Esophagus (tissue), 2 donors: ENCODE measurements at regions not wholly inside any gene's neighbourhood (a gene's known extent, or its start where the extent isn't known, plus 50 kb on each side); places are given as distances from the start of the nearest gene placed in this dataset.

ENCODE experiments used
- H3K27ac ChIP-seq, 2 donors: one replicate each; pipeline ENCODE4 v1.5.1; 2013; ENCODE audit warnings: low read depth in 2 of 2, mild to moderate bottlenecking in 2 of 2, inconsistent platforms in 1 of 2, low read length in 1 of 2, moderate library complexity in 1 of 2
- H3K27me3 ChIP-seq, 2 donors: one replicate each; pipeline ENCODE4 v1.6.1; 2013; ENCODE audit warnings: low read length in 2 of 2, control low read depth in 1 of 2, mild to moderate bottlenecking in 1 of 2; ENCODE audit not compliant: insufficient read depth in 2 of 2, control insufficient read depth in 1 of 2
- H3K36me3 ChIP-seq, 2 donors: one replicate each; pipeline ENCODE4 v1.6.1; 2013; ENCODE audit warnings: low read length in 1 of 2; ENCODE audit not compliant: control insufficient read depth in 2 of 2, insufficient read depth in 2 of 2
- H3K4me1 ChIP-seq, 2 donors: one replicate each; pipeline ENCODE4 v1.6.1; 2013; ENCODE audit warnings: low read length in 1 of 2; ENCODE audit not compliant: control insufficient read depth in 2 of 2, insufficient read depth in 2 of 2
- H3K4me3 ChIP-seq, 2 donors: one replicate each; pipeline ENCODE4 v1.5.1; 2013; ENCODE audit warnings: low read length in 2 of 2, mild to moderate bottlenecking in 2 of 2, low read depth in 1 of 2, moderate library complexity in 1 of 2
- H3K9me3 ChIP-seq, 2 donors: one replicate each; pipeline ENCODE4 v1.6.1; 2013; ENCODE audit warnings: mild to moderate bottlenecking in 2 of 2, low read depth in 1 of 2, low read length in 1 of 2, moderate library complexity in 1 of 2; ENCODE audit not compliant: control insufficient read depth in 2 of 2, insufficient read depth in 1 of 2
- WGBS, 2 donors: extraction: QIAGEN DNeasy Blood & Tissue Kit; methylation state at CpG; one replicate each; pipeline ENCODE4 v1.1.7; 2013; 5-methylcytosine and 5-hydroxymethylcytosine counted together
- donor health status: healthy with polysubstance abuse.
- donor health status: Bipolar disorder and iron deficiency.

DNA sequence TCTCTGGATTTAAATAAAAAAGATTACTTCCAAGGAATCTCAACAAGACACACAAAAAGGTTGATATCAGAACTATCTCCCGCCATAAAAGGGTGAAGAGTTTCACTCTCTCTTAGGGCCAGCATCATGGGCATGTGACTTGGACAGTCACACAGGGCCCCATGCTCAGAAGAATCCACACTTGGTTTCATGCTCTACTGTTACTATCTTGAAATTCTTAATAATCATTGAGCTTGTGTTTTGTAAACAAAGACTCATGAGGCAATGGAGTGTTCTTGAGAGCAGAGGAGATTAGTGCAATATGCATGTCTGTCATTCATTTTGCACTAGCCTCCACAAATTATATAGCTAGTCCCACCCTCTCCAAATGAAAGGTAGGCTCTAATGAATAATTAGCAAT lies 58.4 kb downstream of the HMHB1 start:
- Histone ChIP-seq H3K27ac (no peak overlapping the region), H3K27me3 (no peaks in the 10 kb centered on the region), H3K4me1 (no peaks in the 10 kb centered on the region), H3K9me3 (no peaks in the 10 kb centered on the region), H3K36me3 (no peaks in the 10 kb centered on the region), H3K4me3 (no peak overlapping the region)
- 98 to 100% methylated on average over 1 of the region's 1 CpG for whole genome bisulfite sequencing, 2 donors

DNA sequence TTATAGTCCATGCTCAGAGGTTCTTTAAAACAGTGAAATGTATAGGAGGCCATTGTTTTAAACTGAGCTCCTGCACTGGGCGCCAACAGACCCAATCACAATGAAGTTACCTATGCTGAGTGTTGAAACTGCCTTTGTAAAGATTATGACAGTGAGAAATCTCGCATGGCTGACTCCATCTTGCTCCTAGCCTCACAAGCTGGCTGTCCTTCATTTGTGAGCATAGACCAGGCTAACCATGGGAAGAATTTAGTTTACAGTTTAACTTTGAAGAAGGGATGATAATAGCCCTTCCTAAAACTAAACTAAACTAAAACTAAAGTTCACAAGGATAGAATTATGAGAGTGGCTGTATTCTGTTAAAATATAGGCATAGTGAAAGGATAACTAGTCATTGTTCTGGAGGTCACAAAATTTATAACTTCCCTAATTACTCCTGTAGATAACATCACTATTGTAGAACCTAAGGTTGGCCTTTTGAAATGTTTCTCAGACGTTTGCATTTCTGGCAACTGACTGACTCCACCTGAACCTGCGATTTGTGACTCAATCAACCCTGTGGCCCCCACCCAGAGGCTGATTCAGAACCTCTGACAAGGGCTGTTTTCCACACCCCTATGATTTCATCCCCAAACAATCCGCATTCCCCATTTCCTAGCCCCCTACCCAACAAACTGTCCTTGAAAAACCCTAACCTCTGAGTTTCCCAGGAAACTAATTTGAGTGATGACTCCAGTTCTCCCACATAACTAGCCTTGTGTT lies 59.1 kb downstream of the HMHB1 start:
- no peaks in the 10 kb centered on the region for H3K9me3 ChIP-seq
- no peak overlapping the region for H3K27ac ChIP-seq
- WGBS, 2 donors: 67 to 70% methylated on average over 5 of the region's 5 CpGs
- no peaks in the 10 kb centered on the region for H3K4me1 ChIP-seq
- no peaks in the 10 kb centered on the region for H3K36me3 ChIP-seq
- no peak overlapping the region for H3K4me3 ChIP-seq
- no peaks in the 10 kb centered on the region for H3K27me3 ChIP-seq

DNA sequence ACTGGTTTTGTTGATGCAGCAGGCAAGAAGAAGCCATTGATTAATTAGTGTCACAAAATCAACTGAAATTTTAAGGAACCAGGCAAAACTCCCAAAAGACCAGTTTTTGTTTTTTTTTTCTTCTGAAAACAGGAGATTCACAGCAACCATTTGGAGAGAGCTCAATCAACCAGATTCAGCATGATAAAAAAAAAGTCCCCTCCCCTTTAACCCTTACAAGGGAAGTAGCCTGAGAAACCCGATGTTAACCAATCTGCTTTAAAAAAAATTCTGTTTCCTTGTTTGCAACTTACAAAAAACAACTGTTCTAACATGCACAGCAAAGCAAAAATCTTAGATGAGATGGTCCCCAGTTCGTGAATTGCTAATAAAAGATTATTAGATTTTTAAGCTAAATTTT lies 59.7 kb downstream of the HMHB1 start:
- H3K4me3 ChIP-seq: no peak overlapping the region
- H3K4me1 ChIP-seq: no peaks in the 10 kb centered on the region
- H3K9me3 ChIP-seq: no peaks in the 10 kb centered on the region
- no peaks in the 10 kb centered on the region for H3K27me3 ChIP-seq
- 67 to 68% methylated on average over 2 of the region's 2 CpGs for WGBS, 2 donors
- H3K27ac ChIP-seq: no peak overlapping the region
- H3K36me3 ChIP-seq: no peaks in the 10 kb centered on the region

DNA sequence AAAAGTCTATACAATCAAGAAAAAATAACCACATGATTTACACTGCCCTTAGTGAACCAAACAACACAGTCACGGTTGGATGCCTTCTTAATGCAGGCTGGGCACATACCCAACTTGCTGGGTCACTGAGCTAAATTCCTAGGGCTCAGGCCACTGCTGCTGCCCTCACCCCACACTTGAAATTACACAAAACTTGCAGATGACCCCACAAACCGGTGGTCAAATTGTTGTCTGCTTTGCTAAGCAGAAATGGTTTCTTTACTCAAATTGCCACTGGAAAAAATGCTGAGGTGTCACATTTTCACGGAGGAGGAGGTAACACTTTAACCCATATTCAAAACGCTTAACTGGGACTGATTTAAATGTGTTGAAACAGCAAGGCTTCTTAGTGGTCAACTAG lies 62.4 kb downstream of the HMHB1 start:
- H3K27me3 ChIP-seq: no peaks in the 10 kb centered on the region
- 47 to 50% methylated on average over 4 of the region's 4 CpGs for WGBS, 2 donors
- H3K27ac ChIP-seq: no peak overlapping the region
- H3K4me1 ChIP-seq: no peaks in the 10 kb centered on the region
- H3K36me3 ChIP-seq: no peaks in the 10 kb centered on the region
- no peak overlapping the region for H3K4me3 ChIP-seq
- H3K9me3 ChIP-seq: no peaks in the 10 kb centered on the region

DNA sequence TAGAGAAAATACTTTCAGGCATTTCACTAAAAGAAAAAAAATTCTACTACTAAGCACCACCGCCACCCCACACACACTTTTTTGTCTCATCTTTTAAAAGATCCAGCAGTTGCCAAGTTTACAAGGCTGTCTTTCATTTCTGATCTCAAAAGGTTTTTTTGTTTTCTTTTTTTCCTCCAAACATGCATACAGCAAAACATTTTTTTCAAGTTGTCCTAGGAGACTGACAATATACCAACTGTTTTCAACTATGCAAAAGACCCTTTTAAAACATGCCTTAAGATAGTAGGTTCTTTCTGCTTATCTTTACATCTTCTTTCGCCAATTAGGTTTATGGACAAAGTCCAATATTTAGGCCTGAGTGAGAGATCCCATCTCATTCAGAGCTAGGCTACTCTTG lies 65.2 kb downstream of the HMHB1 start:
- no peaks in the 10 kb centered on the region for H3K36me3 ChIP-seq
- H3K9me3 ChIP-seq: no peaks in the 10 kb centered on the region
- WGBS, 2 donors: 86 to 92% methylated on average over 2 of the region's 2 CpGs
- no peak overlapping the region for H3K4me3 ChIP-seq
- no peaks in the 10 kb centered on the region for H3K4me1 ChIP-seq
- H3K27me3 ChIP-seq: no peaks in the 10 kb centered on the region
- no peak overlapping the region for H3K27ac ChIP-seq

DNA sequence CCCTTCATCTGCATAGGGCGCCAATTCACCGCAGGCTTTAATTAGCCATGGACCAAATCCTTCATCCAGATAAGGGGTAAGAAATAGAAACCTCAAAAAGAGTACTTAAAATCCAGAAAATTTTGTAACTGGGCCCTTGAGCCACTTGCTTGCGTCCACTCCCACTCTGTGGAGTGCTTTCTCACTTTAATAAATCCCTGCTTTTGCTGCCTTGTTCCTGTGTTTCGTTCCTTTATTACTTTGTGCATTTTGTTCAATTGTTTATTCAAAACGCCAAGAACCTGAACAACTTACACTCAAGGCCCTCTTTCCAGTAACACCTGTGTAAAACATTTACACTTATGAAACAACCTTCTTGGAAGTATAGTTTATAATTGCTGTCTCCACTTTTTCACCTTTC lies 66.5 kb downstream of the HMHB1 start:
- Histone ChIP-seq H3K4me1 (no peaks in the 10 kb centered on the region), H3K27me3 (no peaks in the 10 kb centered on the region), H3K4me3 (no peak overlapping the region), H3K9me3 (no peaks in the 10 kb centered on the region), H3K36me3 (no peaks in the 10 kb centered on the region), H3K27ac (no peak overlapping the region)
- WGBS, 2 donors: 94 to 95% methylated on average over 5 of the region's 5 CpGs

DNA sequence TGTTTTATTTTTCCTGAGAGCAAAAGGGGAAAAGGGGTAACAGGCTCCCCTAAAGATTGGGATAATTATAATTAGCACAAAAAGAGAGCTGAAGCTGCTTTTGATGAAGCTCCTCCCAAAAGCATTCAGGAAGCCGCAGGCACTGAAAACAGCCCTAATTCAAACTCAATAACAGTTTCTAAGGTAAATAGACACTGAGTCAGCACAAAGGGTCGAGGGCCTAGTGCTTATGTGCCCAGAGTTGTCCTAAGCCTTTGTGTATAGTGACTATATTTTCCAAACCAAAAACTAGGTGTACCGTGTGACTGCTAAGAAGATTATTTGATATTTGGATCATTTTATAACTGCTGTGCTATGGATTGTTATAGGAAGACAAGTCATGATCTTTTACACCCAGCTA lies 67.7 kb downstream of the HMHB1 start:
- H3K36me3 ChIP-seq: no peaks in the 10 kb centered on the region
- H3K9me3 ChIP-seq: no peaks in the 10 kb centered on the region
- no peak overlapping the region for H3K27ac ChIP-seq
- no peak overlapping the region for H3K4me3 ChIP-seq
- WGBS, 2 donors: 58 to 73% methylated on average over 3 of the region's 3 CpGs
- H3K27me3 ChIP-seq: no peaks in the 10 kb centered on the region
- H3K4me1 ChIP-seq: no peaks in the 10 kb centered on the region

DNA sequence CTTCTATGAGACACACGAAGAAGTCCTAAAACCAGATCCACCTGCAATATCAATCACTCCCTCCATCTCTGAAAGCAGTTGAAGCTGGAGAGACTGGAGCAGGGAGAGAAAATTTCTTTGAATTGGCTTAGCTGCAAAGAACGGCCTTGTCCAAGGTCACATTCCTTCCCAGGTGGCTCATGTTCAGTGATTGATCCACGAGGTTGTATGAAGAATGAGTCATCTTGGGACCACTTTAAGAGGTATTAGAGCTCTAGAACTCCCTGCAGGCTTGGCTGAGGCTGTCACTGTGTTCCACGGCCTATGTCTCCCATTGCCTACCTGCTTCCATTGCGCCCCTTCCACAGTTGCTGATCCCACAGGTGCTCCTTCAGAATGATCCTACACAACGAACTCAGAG lies 68.2 kb downstream of the HMHB1 start:
- Histone ChIP-seq H3K27me3 (no peaks in the 10 kb centered on the region), H3K27ac (no peak overlapping the region), H3K9me3 (no peaks in the 10 kb centered on the region), H3K4me1 (no peaks in the 10 kb centered on the region), H3K4me3 (no peak overlapping the region), H3K36me3 (no peaks in the 10 kb centered on the region)
- WGBS, 2 donors: 67 to 69% methylated on average over 6 of the region's 6 CpGs

DNA sequence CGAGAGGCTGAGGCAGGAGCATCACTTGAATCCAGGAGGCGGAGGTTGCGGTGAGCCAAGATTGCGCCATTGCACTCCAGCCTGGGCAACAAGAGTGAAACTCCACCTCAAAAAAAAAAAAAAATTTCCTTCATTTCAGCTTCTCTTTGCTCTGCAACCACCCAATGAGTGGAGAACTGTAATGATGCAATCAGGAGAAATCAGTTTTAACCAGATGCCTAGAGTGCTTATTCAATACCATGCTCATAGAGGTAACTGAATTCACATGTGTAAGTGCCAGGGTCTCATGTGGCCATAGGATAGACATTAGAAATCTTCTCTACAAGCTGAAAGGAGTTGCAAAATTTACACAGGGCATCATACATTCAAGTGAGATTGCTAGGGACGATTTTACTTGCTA lies 70.6 kb downstream of the HMHB1 start:
- Histone ChIP-seq H3K36me3 (no peaks in the 10 kb centered on the region), H3K9me3 (no peaks in the 10 kb centered on the region), H3K27ac (no peak overlapping the region), H3K27me3 (no peaks in the 10 kb centered on the region), H3K4me1 (no peaks in the 10 kb centered on the region), H3K4me3 (no peak overlapping the region)
- WGBS, 2 donors: 93% methylated on average over 5 of the region's 5 CpGs

DNA sequence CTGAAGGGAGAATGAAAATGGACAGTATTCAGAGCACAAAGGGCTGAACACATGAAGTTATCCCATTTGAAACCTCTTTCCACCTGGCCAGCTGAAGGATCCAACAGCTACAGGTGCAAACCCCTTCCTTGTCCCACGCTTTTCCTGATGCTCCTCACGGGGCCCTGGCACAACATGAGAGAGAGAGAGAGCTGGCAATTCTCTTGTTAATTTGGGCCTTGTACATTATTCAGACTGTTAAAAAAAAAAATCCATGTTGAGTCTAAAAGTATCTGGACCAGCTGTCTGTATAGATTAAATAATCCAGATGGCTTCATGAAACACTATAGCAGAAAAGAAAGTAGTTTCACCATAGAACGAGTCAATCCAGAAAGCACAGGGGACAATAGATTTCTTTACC lies 74.1 kb downstream of the HMHB1 start:
- Histone ChIP-seq H3K4me1 (no peaks in the 10 kb centered on the region), H3K9me3 (no peaks in the 10 kb centered on the region), H3K4me3 (no peak overlapping the region), H3K36me3 (no peaks in the 10 kb centered on the region), H3K27me3 (no peaks in the 10 kb centered on the region), H3K27ac (no peak overlapping the region)
- 65 to 68% methylated on average over 3 of the region's 3 CpGs for WGBS, 2 donors
